ENCODE measurements at regions not wholly inside any gene's neighbourhood (a gene's known extent, or its start where the extent isn't known, plus 50 kb on each side); places are given as distances from the start of the nearest gene placed in this dataset.

DNA sequence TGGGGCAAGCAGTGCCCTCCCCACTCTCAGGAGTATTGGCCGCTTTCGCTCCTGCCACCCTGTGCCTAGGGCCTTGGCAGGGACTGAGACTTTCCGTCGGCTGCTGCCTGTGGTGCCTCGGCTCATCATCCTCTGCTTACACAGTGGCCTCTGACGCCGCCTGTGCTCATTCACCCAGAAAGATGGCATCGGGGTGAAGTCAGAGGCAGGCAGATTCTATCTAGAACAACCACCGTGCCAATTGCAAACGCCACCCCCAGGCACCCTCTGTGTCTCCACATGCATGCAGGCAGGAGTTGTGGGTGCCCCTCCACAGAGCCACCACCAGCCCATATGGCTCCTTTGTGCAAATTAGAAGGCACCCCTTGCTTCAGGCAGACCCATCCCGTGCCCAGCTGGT, 154.2 kb upstream of the GSE1 start:
- no peak overlapping the region for H3K4me2 ChIP-seq (ENCODE audit: low read length)
- no peak overlapping the region for H2AFZ ChIP-seq (ENCODE audit: low read depth, low read length)
- H3F3A ChIP-seq (ENCODE audit: insufficient read depth, low read length, poor library complexity, severe bottlenecking) = no peaks in the 10 kb centered on the region
- no peaks in the 10 kb centered on the region for H3K9me2 ChIP-seq (ENCODE audit: insufficient read depth, low read length)
- H3K9ac ChIP-seq (ENCODE audit: low read length) = no peak overlapping the region
- H3K79me2 ChIP-seq (replicated peaks; ENCODE audit: insufficient read depth, low read length) = peaks cover 3% of the 10 kb centered on the region
- no peak for TF ChIP-seq REST (IDR thresholded peaks at IDR 0.05; ENCODE audit: borderline replicate concordance)
- no peak for TF ChIP-seq EP300 (conservative IDR thresholded peaks at IDR 0.05; ENCODE audit: poor library complexity, severe bottlenecking)
- no peak for TF ChIP-seq MXI1 (conservative IDR thresholded peaks at IDR 0.05; ENCODE audit: poor library complexity, severe bottlenecking)
- TF ChIP-seq CTCF (IDR thresholded peaks at IDR 0.05; ENCODE audit: poor library complexity, severe bottlenecking) = no peak
- no peak for TF ChIP-seq TAF1 (IDR thresholded peaks at IDR 0.05; ENCODE audit: low read depth)
- TF ChIP-seq RAD21 (conservative IDR thresholded peaks at IDR 0.05) = no peak
- no peak for TF ChIP-seq POLR2AphosphoS5 (IDR thresholded peaks at IDR 0.05)
- no peak for TF ChIP-seq SMC3 (conservative IDR thresholded peaks at IDR 0.05; ENCODE audit: poor library complexity)
- TF ChIP-seq EZH2 (IDR thresholded peaks at IDR 0.05; ENCODE audit: borderline replicate concordance, insufficient read depth, low read length, poor library complexity, severe bottlenecking) = no peak
- no peak overlapping the region for H3K4me3 ChIP-seq (ENCODE audit: low read length)
- H3K36me3 ChIP-seq (ENCODE audit: insufficient read depth, low read length) = no peaks in the 10 kb centered on the region
- no peaks in the 10 kb centered on the region for H4K20me1 ChIP-seq (ENCODE audit: insufficient read depth)
- no peak overlapping the region for H3K27ac ChIP-seq (ENCODE audit: low read length)
- no peaks in the 10 kb centered on the region for H3K27me3 ChIP-seq (ENCODE audit: insufficient read depth, low read depth, low read length)
- no peaks in the 10 kb centered on the region for H3K9me3 ChIP-seq (ENCODE audit: low read length)

- Histone ChIP-seq H3K27me3 (ENCODE audit: insufficient read depth, low read depth, low read length) (no peaks in the 10 kb centered on the region), H3K9me2 (ENCODE audit: insufficient read depth, low read length) (no peaks in the 10 kb centered on the region), H2AFZ (ENCODE audit: low read depth, low read length) (no peak overlapping the region), H3K36me3 (ENCODE audit: insufficient read depth, low read length) (no peaks in the 10 kb centered on the region), H3K79me2 (replicated peaks; ENCODE audit: insufficient read depth, low read length) (peaks cover 9% of the 10 kb centered on the region), H3F3A (ENCODE audit: insufficient read depth, low read length, poor library complexity, severe bottlenecking) (no peaks in the 10 kb centered on the region), H3K9me3 (ENCODE audit: low read length) (no peaks in the 10 kb centered on the region), H4K20me1 (ENCODE audit: insufficient read depth) (no peaks in the 10 kb centered on the region), H3K9ac (ENCODE audit: low read length) (no peak overlapping the region), H3K4me2 (ENCODE audit: low read length) (no peak overlapping the region), H3K27ac (ENCODE audit: low read length) (no peak overlapping the region), H3K4me3 (ENCODE audit: low read length) (no peak overlapping the region)
- TF ChIP-seq EZH2 (IDR thresholded peaks at IDR 0.05; ENCODE audit: borderline replicate concordance, insufficient read depth, low read length, poor library complexity, severe bottlenecking) (no peak), TAF1 (IDR thresholded peaks at IDR 0.05; ENCODE audit: low read depth) (no peak), CTCF (IDR thresholded peaks at IDR 0.05; ENCODE audit: poor library complexity, severe bottlenecking) (no peak), SMC3 (conservative IDR thresholded peaks at IDR 0.05; ENCODE audit: poor library complexity) (no peak), EP300 (conservative IDR thresholded peaks at IDR 0.05; ENCODE audit: poor library complexity, severe bottlenecking) (no peak)
These were observed 153.4 kb upstream of the GSE1 start for GRCh38 chr16:85459529-85460251.
